GM12873 (cell line): ENCODE measurements at regions not wholly inside any gene's neighbourhood (a gene's known extent, or its start where the extent isn't known, plus 50 kb on each side); places are given as distances from the start of the nearest gene placed in this dataset.

Source experiments
- TF ChIP-seq, protein P1 (sequence below): IDR thresholded peaks from 2 replicates; pipeline ENCODE4 v1.5.1; 2012; ENCODE audit warnings: low read depth, mild to moderate bottlenecking, moderate library complexity, low read length, control low read depth; ENCODE audit not compliant: insufficient read depth; ENCODE audit errors: missing control alignments

DNA sequence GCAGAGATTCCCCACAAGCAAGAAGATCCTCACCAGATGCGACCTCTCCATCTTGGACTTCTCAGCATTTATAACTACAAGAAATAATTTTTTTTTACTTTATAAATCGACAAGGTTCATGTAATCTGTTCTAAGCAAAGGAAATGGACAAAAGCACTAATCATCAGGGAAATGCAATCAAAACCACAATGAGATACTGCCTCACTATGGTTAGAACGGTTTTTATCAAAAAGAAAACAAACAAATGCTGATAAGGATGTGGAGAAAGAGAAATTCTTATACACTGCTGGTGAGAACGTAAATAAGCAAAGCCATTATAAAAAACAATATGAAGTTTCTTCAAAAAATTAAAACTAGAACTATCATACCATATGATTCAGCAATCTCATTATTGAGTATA is 1382.6 kb downstream of the ARAP2 start:
- TF ChIP-seq, protein P1, sequence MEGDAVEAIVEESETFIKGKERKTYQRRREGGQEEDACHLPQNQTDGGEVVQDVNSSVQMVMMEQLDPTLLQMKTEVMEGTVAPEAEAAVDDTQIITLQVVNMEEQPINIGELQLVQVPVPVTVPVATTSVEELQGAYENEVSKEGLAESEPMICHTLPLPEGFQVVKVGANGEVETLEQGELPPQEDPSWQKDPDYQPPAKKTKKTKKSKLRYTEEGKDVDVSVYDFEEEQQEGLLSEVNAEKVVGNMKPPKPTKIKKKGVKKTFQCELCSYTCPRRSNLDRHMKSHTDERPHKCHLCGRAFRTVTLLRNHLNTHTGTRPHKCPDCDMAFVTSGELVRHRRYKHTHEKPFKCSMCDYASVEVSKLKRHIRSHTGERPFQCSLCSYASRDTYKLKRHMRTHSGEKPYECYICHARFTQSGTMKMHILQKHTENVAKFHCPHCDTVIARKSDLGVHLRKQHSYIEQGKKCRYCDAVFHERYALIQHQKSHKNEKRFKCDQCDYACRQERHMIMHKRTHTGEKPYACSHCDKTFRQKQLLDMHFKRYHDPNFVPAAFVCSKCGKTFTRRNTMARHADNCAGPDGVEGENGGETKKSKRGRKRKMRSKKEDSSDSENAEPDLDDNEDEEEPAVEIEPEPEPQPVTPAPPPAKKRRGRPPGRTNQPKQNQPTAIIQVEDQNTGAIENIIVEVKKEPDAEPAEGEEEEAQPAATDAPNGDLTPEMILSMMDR: no peak

DNA sequence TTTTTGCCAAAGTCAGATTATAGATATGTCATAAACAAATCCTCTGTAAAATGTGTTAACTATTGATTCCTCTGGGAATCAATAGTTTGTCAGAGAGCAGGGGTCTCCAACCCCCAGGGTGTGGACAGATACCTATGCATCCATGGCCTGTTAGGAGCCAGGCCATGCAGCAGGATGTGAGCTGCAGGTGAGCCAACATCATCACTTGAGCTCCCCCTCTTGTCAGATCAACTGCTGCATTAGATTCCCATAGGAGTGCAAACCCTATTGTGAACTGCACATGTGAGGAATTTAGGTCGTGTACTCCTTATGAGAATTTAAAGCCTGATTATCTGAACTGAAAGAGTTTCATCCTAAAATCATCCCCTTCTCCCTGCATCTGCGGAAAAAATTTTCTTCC is 1365.4 kb downstream of the ARAP2 start:
- TF ChIP-seq, protein P1: no peak

DNA sequence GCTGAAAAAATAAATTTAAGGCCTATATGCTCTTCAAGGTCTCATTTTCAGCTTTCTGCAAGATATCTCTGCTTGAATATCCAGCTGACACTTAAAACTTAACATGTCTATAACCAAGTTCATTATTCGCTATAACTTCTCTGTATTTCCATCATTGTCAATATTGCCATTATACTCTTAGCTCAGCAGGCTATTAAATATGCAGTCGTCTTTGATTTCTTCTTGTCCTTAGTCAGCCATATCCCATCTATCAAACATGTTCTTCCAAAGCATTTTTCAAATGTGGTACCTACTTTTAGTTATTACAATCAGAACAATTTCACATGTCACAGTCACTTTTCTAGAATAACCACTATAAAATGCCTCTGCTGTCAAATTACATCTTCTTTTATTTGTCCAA is 1364.1 kb downstream of the ARAP2 start:
- TF ChIP-seq, protein P1: no peak

DNA sequence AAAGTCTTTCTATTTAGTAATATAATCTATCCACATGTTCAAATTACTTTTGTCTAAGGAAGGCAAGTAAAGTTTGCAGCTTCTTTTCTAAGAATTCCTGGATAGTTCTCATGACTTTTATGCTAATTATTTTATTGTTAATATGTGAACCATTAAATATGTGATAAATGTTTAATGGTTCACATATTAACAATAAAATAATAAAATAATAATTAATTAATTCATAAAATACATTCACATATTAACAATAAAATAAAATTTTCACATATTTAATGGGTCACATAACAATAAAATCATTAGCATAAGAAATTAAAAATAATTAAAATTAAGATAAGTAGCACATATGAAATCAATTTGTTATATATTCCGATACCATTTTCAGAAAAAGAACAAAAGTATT is 1352.4 kb downstream of the ARAP2 start:
- TF ChIP-seq, protein P1: no peak

DNA sequence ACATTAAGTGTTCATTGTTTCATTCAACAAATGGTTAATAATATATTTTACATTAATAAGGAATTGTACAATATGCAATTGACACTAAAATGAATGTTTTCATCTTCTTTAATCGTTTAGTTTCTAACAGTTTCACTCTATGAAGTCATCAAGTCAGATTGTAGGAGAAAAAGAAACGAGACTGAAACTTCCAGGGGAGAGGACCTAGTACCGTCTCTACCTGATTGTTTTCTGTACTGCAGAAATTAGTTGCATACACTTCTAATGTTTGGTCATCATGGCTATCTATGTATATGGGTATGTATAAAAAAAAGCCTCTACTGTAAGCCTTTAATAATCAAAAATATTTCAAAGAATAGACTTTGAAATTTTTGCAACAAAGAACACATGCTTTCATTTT is 1350.9 kb downstream of the ARAP2 start:
- TF ChIP-seq, protein P1: no peak

DNA sequence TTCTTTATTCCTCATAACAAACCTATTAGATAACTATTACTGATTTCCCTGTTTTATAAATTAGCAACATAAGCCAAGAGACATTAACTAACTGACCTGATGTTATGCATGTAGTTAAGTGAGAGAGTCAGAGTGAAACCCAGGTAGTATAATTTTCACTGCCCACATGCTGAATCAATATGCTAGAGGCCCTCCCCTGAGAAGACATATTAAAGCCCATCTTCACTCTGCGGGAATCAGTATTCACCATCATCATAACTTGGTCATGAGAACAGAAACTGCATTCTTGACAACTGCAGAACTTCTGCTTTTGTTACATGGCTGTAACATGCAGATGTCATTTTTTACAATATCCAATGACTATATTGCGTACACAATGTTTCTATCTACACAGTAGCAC is 1324.3 kb downstream of the ARAP2 start:
- TF ChIP-seq, protein P1: no peak

DNA sequence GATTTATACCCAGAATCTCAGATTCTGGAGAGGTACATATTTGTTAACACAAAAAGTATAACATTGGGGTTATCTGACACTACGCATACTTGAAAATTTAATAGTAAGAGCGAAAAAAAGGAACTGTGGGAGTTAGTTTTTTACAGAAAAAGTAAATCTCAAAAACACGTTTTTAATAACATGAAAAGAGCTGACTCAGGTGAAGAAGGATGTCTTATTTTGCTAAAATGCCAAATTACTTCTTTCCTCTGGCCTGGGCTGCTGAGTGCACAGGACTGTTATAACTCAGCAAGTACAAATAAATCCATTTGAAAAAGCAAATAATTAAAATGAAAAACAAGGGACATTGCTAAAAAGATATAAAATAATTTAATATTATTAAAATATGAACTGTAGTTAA is 1322.9 kb downstream of the ARAP2 start:
- TF ChIP-seq, protein P1: no peak
